GM18907 (cell line): ENCODE measurements at regions not wholly inside any gene's neighbourhood (a gene's known extent, or its start where the extent isn't known, plus 50 kb on each side); places are given as distances from the start of the nearest gene placed in this dataset.
"Not testable (repeated sequence)": the region's sequence is repeated elsewhere in the genome, so short reads cannot be mapped to it uniquely, and the experiment has no call there.

Source experiments
- ATAC-seq: cut with Tn5 transposase; IDR thresholded peaks from one replicate; pipeline ENCODE4 v1.9.1; 2021; ENCODE audit warnings: mild to moderate bottlenecking, moderate library complexity; ENCODE audit not compliant: unreplicated experiment

DNA sequence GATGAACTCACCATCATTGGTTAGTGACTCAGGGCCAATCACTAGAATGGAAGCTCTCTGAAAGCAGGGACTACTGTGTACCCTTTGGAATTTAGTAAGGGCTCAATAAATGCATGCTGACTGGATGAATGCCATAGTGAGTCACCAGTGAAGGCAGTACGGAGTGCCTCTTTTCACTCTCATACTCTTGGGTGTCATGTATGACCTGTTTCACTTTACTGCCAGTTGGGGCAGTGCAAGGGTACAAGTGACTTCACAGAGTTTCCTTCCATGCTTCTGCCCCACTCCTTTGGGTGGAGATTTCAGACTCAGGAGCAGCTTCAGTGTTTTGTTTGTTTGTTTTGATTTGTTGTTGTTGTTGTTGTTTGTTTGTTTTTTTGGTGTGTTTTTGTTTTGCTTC lies 57.7 kb downstream of the SOX3 start:
- ATAC-seq: no peak

DNA sequence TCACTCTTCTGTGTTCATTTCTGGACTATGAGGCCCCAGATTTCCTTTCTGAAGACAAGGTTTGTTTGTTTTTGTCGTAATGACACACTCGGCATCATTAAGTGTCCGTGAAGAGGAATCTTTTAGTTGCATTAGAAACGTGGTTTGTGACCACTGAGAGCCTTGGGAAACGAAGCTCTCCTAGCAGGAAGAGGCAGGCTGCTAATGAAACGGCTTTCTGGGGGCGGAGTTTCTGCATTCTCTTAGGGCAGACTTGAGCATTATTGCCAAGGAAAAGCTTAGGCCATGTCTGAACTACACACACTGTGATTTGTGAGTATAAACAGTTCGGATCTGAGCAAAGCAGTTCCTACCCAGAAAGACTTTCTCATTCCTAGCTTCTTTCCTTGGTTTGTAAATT lies 64.0 kb downstream of the SOX3 start:
- no peak for ATAC-seq

- ATAC-seq: no peak
These were observed 65.4 kb downstream of the SOX3 start for GRCh38 chrX:140439476-140439875.

- no peak for ATAC-seq
These were observed 70.5 kb downstream of the SOX3 start for GRCh38 chrX:140434347-140434746.

- ATAC-seq: no peak
These were observed 71.3 kb downstream of the SOX3 start for GRCh38 chrX:140433582-140433981.

- no peak for ATAC-seq
These were observed 72.3 kb downstream of the SOX3 start for GRCh38 chrX:140432346-140433175.

GRCh38 chrX:140431521-140431920 lies 73.3 kb downstream of the SOX3 start:
- no peak for ATAC-seq

DNA sequence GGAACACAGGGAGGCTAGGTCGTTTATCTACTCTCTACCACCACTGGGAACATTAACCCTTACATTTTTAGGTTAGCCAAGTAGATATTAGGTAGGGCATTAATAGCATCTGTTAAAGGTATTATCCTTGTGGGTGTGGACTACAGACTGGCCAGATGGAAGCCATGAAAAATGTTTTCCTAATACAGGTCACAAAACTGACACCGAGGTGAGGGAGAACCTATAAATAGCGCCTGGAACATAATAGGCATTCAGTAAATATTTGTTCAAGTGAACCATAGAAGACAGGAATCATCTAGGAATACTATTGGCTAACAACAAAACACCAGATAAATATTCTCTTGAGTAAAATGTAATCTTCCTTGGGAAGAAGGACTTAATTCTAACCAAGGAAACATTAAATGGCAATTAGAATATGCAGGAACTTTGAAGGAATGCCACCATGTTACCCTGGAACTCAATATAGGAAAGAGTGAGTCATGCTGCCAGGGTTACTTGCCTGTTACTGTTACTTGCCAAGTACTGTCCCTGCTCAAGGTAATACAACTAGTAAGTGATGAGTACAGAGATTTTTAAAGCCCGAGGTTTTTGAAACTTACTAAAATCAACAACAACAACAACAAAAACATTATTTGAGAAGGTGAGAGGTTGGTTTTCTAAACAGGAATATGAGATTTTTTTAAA lies 79.0 kb downstream of the SOX3 start:
- ATAC-seq: no peak

DNA sequence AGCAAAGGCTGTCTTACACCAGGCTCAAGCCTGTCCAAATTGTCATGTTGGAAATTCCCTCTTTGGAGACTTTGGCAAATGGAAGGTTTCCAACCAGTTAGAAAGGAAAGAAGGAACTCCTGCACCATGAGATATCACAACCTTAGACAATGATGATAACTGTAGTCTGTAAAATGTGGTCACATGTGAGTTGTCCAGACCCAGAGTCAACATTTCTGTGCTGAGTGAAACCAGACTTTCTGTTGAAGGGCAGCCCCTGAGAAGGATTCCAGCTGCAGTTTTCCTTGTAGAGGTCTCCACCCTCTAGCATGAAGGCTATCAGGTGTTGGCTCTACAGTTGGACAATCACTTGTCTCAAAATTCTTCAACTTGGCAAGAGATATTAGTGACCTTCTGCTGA lies 82.4 kb downstream of the SOX3 start:
- no peak for ATAC-seq

DNA sequence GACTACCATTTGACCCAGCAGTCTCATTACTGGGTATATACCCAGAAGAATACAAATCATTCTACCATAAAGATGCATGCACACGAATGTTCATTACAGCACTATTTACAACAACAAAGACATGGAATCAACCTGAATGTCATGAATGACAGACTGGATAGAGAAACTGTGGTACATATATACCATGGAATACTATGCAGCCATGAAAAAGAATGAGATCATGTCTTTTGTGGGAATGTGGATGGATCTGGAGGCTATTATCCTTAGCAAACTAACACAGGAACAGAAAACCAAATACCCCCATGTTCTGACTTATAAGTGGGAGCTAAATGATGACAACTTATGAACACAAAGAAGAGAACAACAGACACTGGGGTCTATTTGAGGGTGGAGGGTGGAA lies 102.7 kb downstream of the SOX3 start:
- not testable (repeated sequence) for ATAC-seq

GRCh38 chrX:140396326-140396725 lies 108.5 kb downstream of the SOX3 start:
- not testable (repeated sequence) for ATAC-seq

DNA sequence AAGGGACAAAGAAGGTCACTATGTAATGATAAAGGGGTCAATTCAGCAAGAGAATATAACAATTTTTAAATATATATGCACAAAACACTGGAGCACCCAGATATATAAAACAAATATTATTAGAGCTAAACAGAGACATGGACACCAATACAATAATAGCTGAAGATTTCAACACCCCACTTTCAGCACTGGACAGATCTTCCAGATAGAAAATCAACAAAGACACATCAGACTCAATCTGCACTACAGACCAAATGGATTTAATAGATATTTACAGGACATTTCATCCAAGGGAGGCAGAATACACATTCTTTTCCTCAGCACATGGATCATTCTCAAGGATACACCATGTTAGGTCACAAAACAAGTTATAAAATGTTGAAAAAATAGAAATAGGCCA lies 111.4 kb downstream of the SOX3 start:
- no peak for ATAC-seq

DNA sequence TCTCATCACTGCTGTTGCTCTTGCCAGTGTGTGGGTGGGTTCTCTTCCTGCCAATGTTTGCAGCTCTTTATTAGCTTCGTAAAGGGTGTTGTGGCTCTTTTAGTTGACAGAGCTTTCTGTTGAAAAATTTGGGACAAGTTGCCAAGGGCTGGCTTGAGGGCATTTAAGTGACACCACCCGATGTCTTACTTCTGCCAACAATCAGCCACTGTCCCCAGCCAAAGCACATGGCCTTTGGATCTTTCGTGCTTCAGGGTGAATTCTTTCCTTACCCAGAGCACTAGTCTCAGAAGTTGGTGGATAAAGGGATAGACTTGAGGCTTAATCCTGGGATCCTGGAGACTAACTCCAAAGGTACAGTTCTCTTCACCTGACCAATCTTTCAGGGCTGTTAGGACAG lies 113.6 kb downstream of the SOX3 start:
- no peak for ATAC-seq

- ATAC-seq: no peak
These were observed 115.5 kb downstream of the SOX3 start for GRCh38 chrX:140389331-140389730.

DNA sequence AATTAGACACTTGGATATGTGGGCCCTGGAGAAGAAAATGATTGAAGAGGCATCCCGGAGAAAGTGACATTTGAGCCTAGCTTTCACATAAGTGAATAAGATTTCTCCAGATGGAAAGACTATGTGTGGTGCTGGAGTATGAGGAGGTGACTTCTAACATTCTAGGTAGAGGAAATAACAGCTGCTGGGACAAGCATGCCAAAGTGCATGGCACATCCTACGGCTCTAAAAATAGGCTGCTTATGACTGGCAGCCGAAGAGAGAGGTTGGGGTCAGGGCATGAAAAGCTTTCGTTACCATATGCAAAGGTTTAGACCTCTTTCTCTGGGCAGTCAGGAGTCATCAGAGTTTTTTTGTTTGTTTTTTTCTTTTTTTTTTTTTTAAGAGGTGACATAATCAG lies 142.0 kb downstream of the SOX3 start:
- no peak for ATAC-seq

- no peak for ATAC-seq
These were observed 143.9 kb downstream of the SOX3 start for GRCh38 chrX:140360924-140361323.

DNA sequence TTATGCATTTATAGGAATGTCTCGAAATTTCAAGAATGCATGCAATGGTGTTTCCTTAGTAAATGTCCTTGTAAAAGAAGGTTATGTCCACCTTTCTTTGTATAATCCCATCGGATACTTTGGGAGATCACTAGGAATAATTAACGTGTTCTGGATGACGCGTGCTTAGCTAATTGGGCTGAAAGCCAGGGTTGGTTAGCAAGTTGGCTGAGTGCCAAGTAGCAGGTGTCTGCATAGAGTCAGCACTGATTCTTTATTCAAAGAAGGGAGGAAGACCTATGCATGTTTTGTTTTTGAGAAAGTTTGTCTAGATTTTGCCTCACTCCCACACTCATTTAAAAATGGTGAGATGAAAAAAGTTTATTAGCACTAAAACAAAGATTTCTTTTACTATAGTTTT lies 144.6 kb downstream of the SOX3 start:
- ATAC-seq: no peak

- ATAC-seq: no peak
These were observed 148.9 kb downstream of the SOX3 start for GRCh38 chrX:140355922-140356321.

DNA sequence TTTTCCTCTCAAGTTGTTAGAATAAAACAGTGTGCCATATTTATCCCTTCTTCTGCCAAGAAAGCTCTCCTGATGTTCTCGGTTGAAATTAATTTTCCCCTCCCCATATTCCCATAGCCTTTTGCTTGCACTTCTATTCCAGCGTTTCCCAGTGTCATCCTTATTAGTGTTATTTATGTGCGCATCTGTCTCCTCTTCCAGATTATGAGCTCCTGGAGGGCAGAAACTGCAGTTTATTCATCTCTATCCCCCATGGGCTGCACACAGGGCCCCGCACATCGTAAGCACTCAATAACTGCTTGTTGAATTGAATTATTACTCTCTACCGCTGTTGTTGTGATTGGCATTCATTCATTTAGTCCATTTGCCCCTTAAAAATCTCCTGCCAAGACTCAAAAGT lies 149.4 kb downstream of the SOX3 start:
- no peak for ATAC-seq

- ATAC-seq: no peak
These were observed 150.3 kb downstream of the SOX3 start for GRCh38 chrX:140354431-140355120.

DNA sequence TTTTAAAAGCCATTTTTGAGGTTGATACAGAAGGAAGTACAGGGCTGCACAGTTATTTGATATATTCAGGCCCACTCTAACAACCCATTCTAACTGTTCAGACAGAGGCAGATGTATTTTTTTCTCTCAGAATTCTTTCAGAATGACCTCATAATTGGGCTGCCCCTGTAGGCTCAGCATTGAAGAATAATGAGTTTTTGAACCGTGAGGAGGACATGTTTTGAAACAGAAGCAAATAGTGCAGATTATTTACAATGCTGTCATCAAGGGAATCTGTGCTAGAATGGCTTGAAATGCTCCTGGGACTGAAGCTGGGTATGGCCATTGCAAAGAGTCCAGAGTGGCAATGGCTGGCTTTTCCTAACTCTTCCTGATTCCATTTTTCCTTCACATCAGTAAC lies 158.1 kb downstream of the SOX3 start:
- no peak for ATAC-seq
